Right cardiac atrium (tissue), 5 donors: ENCODE measurements at regions not wholly inside any gene's neighbourhood (a gene's known extent, or its start where the extent isn't known, plus 50 kb on each side); places are given as distances from the start of the nearest gene placed in this dataset.
A peak's percentile ranks its signal among the peaks of the same experiment; 100 is the strongest.

ENCODE experiments used
- ATAC-seq, 2 donors: fragments of 200-7000 bp; cut with Tn5 transposase; one replicate each; pipeline versions ENCODE4 v1.8.0 to v1.9.1; 2020; ENCODE audit warnings: moderate library complexity in 2 of 2, mild to moderate bottlenecking in 1 of 2
- DNase-seq, 3 donors: peaks; one replicate each; pipeline ENCODE4 v3.0.0-alpha.2; 2020
- H3K27ac ChIP-seq: one replicate; pipeline ENCODE4 v1.5.1; 2013; ENCODE audit warnings: mild to moderate bottlenecking, low read length, control low read depth, moderate library complexity
- H3K27me3 ChIP-seq: one replicate; pipeline ENCODE4 v1.6.1; 2013; ENCODE audit not compliant: control insufficient read depth, insufficient read depth
- H3K4me1 ChIP-seq: one replicate; pipeline ENCODE4 v1.6.1; 2013; ENCODE audit warnings: low read length; ENCODE audit not compliant: control insufficient read depth, insufficient read depth
- H3K4me3 ChIP-seq: one replicate; pipeline ENCODE4 v1.5.1; 2013; ENCODE audit warnings: low read length, control low read depth
- H3K9me3 ChIP-seq: one replicate; pipeline ENCODE4 v1.6.1; 2013; ENCODE audit warnings: low read length; ENCODE audit not compliant: control insufficient read depth
- WGBS: extraction: QIAGEN DNeasy Blood & Tissue Kit; methylation state at CpG from one replicate; pipeline ENCODE4 v1.1.7; 2013; 5-methylcytosine and 5-hydroxymethylcytosine counted together
- intact Hi-C, 4 donors: fragments of 100-400 bp; cut with DNase I; formaldehyde crosslinking; loops; one replicate each; pipeline versions ENCODE4 v1.11.0 to v1.14.0; 2022 to 2023
- donor health status: healthy with polysubstance abuse.
- donor health status: DM: no; HTN: yes; CAD: no.
- donor health status: DM: no; HTN: no; CAD: no.
- donor health status: DM: no; HTN: yes; CAD: no; lungs with severe emphysema.
- donor health status: DM: yes; HTN: yes; CAD: no.

GRCh38 chr13:87736849-87737385 lies 65.7 kb downstream of the SLITRK5 start:
- no peak for DNase-seq
- no peak overlapping the region for H3K27ac ChIP-seq
- no peak for ATAC-seq
- H3K4me3 ChIP-seq: no peak overlapping the region
- WGBS: 59% methylated on average over 1 of the region's 1 CpG
- no peaks in the 10 kb centered on the region for H3K4me1 ChIP-seq
- H3K27me3 ChIP-seq: no peaks in the 10 kb centered on the region
- H3K9me3 ChIP-seq: no peaks in the 10 kb centered on the region
- intact Hi-C loops: no loop called here

DNA sequence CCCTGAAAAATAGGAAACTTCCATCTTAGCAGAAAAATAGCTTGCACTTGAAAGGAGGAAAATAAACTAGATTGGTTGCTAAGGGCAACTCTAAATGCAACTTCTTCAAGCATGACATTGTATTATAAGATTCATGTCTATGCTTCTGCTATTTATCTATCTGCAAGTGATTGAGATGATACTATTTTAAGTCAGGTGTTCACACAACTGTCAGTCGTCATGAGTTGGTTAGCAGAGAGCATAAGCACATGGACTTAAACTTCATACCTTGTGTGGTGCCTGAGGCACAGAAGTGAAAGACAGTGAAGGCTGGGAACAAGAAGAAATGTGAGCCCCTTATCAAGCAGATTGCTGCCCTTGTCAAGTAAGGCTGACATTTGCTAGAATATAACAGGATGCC lies 82.9 kb downstream of the SLITRK5 start:
- Histone ChIP-seq H3K27ac (no peak overlapping the region), H3K4me3 (no peak overlapping the region), H3K27me3 (no peaks in the 10 kb centered on the region), H3K4me1 (no peaks in the 10 kb centered on the region), H3K9me3 (no peaks in the 10 kb centered on the region)
- DNase-seq (no peak), ATAC-seq (no peak)
- 30% methylated on average over 1 of the region's 1 CpG for WGBS
- intact Hi-C loops: no loop called here

GRCh38 chr13:87769445-87769844 lies 98.3 kb downstream of the SLITRK5 start:
- Histone ChIP-seq H3K27me3 (no peaks in the 10 kb centered on the region), H3K4me1 (no peaks in the 10 kb centered on the region), H3K27ac (no peak overlapping the region), H3K9me3 (no peaks in the 10 kb centered on the region), H3K4me3 (no peak overlapping the region)
- intact Hi-C loops: no loop called here
- 71% methylated on average over 4 of the region's 4 CpGs for WGBS
- DNase-seq: no peak
- ATAC-seq: no peak

GRCh38 chr13:87777387-87777786 lies 106.2 kb downstream of the SLITRK5 start:
- no peak for ATAC-seq
- WGBS: 33% methylated on average over 3 of the region's 3 CpGs
- intact Hi-C loops: no loop called here

DNA sequence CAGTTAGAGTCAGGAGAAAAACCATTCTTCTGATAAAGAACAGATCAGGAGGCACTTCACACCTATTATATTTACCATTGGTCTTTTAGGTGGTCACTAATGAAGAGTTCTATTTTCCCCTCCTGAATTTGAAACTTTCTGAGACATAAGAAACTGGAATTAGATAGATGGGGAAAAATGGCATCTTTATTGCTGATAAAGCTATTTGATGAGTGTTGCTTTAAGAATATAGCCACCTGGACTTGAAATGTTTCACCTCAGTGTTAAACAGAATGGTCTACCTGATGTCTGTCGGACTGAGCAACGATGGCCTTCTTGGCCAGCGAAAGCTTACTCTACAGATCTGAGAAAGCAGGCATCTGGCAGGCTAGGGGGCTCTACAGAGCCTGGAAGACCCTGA lies 107.0 kb downstream of the SLITRK5 start:
- Histone ChIP-seq H3K4me3 (no peak overlapping the region), H3K4me1 (no peaks in the 10 kb centered on the region), H3K27me3 (no peaks in the 10 kb centered on the region), H3K27ac (no peak overlapping the region), H3K9me3 (no peaks in the 10 kb centered on the region)
- ATAC-seq: no peak
- intact Hi-C loops: no loop called here
- WGBS: 76% methylated on average over 3 of the region's 3 CpGs
- no peak for DNase-seq

More at GRCh38 chr13:87777387-87777786, 106.2 kb downstream of the SLITRK5 start:
- H3K4me1 ChIP-seq: no peaks in the 10 kb centered on the region
- no peak for DNase-seq
- H3K9me3 ChIP-seq: no peaks in the 10 kb centered on the region
- no peak overlapping the region for H3K27ac ChIP-seq
- H3K4me3 ChIP-seq: no peak overlapping the region
- H3K27me3 ChIP-seq: no peaks in the 10 kb centered on the region

DNA sequence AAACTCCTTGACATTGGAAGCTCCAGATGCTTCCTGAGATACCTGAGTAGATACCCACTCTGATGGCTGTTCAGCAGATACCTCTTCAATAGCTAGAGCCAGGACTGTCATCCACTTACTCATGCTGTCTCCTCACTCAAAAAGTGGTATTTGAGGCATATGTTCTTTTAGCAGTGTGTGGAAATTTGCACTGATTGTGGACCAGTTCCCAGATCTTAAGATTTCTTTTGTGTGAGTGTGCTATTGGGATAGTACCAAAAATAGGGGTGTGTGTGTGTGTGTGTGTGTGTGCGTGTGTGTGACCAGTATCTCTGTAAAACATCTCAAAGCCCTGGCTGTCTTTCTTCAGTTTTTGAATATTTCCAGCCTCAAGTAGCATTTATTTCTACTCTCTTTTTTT lies 108.3 kb downstream of the SLITRK5 start:
- no peak for ATAC-seq
- WGBS: 83% methylated on average over 1 of the region's 1 CpG
- DNase-seq: no peak
- no peak overlapping the region for H3K27ac ChIP-seq
- H3K4me3 ChIP-seq: no peak overlapping the region
- intact Hi-C loops: no loop called here
- no peaks in the 10 kb centered on the region for H3K9me3 ChIP-seq
- H3K27me3 ChIP-seq: no peaks in the 10 kb centered on the region
- H3K4me1 ChIP-seq: no peaks in the 10 kb centered on the region

DNA sequence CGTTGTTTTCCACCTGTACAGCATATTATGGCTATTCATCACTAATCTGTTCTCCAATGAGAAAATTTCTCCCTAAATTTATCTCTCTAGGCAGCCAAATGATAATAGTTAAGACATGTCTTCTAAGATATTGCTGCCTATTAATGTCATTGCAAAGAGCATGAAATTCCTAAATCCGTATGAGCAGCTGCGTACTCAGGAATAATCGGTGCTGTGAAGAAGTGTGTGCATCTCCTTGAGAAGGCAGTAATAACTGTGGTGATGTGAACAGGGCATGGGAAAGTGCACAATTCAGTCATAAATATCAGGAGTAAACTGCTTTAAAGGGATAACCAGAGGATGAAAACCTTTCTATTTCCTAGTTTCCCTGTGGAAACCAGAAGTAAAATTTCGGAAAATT lies 112.2 kb downstream of the SLITRK5 start:
- H3K4me3 ChIP-seq: no peak overlapping the region
- ATAC-seq: no peak
- no peaks in the 10 kb centered on the region for H3K9me3 ChIP-seq
- WGBS: 83% methylated on average over 5 of the region's 5 CpGs
- no peaks in the 10 kb centered on the region for H3K4me1 ChIP-seq
- DNase-seq: no peak
- H3K27me3 ChIP-seq: no peaks in the 10 kb centered on the region
- no peak overlapping the region for H3K27ac ChIP-seq
- intact Hi-C loops: no loop called here

- H3K9me3 ChIP-seq: no peaks in the 10 kb centered on the region
- intact Hi-C loops: no loop called here
- H3K4me1 ChIP-seq: no peaks in the 10 kb centered on the region
- no peak overlapping the region for H3K4me3 ChIP-seq
- 82% methylated on average over 4 of the region's 4 CpGs for WGBS
- no peaks in the 10 kb centered on the region for H3K27me3 ChIP-seq
- H3K27ac ChIP-seq: no peak overlapping the region
- no peak for ATAC-seq
- DNase-seq: no peak
Observed at GRCh38 chr13:87788363-87788762, 117.2 kb downstream of the SLITRK5 start.

DNA sequence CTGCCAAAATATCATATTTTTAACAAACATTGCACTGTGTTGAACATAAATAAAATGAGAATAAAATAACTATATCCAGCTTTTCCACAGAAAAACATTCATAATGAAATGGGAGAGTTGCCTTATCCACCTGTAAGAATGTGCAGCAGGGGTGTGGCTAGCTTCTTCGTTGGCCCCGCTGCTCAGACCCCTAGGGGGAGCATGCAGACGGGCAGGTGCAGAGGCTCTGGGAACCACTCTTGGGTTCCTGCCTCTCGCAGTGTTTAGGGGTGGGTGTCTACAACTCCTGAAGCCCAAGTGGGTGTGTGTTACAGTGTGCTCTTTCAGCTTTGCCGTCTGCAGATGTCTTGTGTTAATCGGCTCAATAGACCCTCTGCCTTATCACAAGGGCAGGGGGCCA lies 121.7 kb downstream of the SLITRK5 start:
- intact Hi-C loops: no loop called here
- no peak overlapping the region for H3K27ac ChIP-seq
- no peaks in the 10 kb centered on the region for H3K9me3 ChIP-seq
- no peaks in the 10 kb centered on the region for H3K4me1 ChIP-seq
- no peaks in the 10 kb centered on the region for H3K27me3 ChIP-seq
- ATAC-seq: no peak
- WGBS: 57% methylated on average over 6 of the region's 6 CpGs
- DNase-seq: no peak
- H3K4me3 ChIP-seq: no peak overlapping the region

DNA sequence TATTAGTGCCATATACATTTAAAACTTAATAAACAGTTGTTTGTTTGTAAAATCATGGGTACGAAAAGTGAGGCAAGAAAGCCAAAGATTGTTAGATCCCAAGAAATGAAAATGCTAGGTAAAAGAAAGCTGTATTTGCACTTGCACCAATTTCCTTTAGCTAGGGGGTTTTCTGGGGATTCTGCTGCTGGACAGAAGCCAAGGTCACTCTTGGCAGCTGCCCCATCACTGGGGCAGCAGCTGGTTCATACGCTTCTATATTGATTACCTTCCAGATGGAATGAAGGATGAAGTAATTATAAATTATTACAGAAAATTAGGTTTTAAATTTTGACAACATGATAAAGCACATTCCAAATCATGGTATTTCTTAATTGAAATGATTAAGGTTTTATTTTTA lies 127.4 kb downstream of the SLITRK5 start:
- no peaks in the 10 kb centered on the region for H3K4me1 ChIP-seq
- ATAC-seq (no peak), DNase-seq (no peak)
- H3K9me3 ChIP-seq: no peaks in the 10 kb centered on the region
- no peak overlapping the region for H3K27ac ChIP-seq
- no peaks in the 10 kb centered on the region for H3K27me3 ChIP-seq
- H3K4me3 ChIP-seq: no peak overlapping the region
- intact Hi-C loops: no loop called here
- WGBS: 58% methylated on average over 2 of the region's 2 CpGs

DNA sequence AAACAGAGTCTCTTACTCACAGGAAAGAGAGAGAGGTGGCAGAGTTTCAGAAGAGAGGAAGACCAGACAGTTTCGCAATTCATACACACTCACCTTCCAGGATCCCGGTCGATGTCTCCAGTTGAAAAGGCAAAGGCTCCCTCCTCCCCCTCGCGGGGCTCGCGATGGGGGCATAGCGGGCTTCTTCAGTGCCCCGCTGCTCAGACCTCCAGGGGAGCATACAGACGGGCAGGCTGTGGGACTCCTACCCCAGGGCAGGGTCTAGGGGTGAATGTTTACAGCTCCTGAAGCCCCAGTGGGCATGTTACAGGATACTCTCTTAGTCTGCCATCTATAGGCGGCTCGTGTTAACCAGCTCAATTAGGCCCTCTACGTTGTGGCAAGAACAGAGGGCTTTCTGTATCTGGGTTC lies 139.2 kb downstream of the SLITRK5 start:
- Histone ChIP-seq H3K9me3 (peaks cover 1% of the 10 kb centered on the region), H3K4me1 (no peaks in the 10 kb centered on the region), H3K27ac (no peak overlapping the region), H3K27me3 (no peaks in the 10 kb centered on the region), H3K4me3 (no peak overlapping the region)
- ATAC-seq (no peak), DNase-seq (no peak)
- intact Hi-C loops: no loop called here
- WGBS: 27% methylated on average over 13 of the region's 13 CpGs

DNA sequence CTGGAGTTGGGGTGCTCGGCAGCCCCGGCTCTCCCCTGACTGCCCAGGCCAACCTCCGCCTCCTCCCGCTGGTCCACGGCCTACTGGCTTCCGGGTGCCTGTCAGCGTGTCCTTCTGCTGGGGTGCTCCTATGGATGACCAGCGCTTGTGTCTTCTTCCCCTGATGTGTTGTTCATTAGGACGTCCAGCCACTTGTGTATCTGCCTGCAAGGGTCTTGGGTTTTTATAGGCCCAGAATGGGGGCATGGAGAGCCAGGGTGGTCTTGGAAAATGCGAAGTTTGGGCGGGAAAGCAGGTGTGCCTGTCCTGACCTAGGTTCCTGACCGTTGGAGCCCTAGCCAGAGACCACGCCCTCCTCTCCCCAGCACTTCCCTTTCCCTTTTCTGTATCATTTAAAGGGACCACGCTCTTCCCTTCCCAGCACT lies 139.8 kb downstream of the SLITRK5 start:
- H3K4me1 ChIP-seq: no peaks in the 10 kb centered on the region
- H3K9me3 ChIP-seq: peaks cover 1% of the 10 kb centered on the region
- ATAC-seq: peak in 1 of 2 donors; percentile 31
- H3K27me3 ChIP-seq: no peaks in the 10 kb centered on the region
- H3K4me3 ChIP-seq: no peak overlapping the region
- DNase-seq: peak in 1 of 3 donors; percentile 36
- H3K27ac ChIP-seq: no peak overlapping the region
- intact Hi-C loops: no loop called here
- 82% methylated on average over 14 of the region's 14 CpGs for WGBS
